ENCODE measurements at regions not wholly inside any gene's neighbourhood (a gene's known extent, or its start where the extent isn't known, plus 50 kb on each side); places are given as distances from the start of the nearest gene placed in this dataset.

DNA sequence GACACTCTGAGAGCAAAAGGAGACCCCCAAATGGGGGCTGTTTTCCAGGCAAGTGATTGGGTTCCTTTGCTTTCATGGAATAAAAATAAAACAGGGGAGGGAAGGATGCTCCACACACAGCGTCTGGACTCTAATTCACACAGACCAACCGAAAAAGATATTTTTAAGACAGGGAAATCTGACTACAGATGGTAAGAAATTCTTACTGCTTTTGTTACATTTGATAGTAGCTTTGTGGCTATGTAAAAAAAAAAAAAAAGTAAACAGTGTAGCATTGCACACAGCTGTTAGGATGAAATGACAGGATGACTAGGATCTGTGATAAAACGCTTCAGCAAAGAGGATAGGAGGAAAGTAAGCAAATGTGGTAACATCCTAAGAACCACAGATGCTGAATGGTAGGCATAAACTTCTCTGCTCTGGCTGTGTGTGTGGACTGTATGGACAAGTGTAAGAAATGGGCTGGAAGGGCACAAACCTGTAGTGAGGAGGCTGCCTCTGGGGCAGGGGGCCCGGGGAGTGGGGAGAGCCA lies 207.6 kb downstream of the ANAPC1 start:
- Histone ChIP-seq H3K27ac (no peak overlapping the region), H3K4me3 (no peak overlapping the region)
- TF ChIP-seq, protein P1, sequence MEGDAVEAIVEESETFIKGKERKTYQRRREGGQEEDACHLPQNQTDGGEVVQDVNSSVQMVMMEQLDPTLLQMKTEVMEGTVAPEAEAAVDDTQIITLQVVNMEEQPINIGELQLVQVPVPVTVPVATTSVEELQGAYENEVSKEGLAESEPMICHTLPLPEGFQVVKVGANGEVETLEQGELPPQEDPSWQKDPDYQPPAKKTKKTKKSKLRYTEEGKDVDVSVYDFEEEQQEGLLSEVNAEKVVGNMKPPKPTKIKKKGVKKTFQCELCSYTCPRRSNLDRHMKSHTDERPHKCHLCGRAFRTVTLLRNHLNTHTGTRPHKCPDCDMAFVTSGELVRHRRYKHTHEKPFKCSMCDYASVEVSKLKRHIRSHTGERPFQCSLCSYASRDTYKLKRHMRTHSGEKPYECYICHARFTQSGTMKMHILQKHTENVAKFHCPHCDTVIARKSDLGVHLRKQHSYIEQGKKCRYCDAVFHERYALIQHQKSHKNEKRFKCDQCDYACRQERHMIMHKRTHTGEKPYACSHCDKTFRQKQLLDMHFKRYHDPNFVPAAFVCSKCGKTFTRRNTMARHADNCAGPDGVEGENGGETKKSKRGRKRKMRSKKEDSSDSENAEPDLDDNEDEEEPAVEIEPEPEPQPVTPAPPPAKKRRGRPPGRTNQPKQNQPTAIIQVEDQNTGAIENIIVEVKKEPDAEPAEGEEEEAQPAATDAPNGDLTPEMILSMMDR (IDR thresholded peaks at IDR 0.05): no peak
- DNase-seq (ENCODE audit: low spot score): no peak

DNA sequence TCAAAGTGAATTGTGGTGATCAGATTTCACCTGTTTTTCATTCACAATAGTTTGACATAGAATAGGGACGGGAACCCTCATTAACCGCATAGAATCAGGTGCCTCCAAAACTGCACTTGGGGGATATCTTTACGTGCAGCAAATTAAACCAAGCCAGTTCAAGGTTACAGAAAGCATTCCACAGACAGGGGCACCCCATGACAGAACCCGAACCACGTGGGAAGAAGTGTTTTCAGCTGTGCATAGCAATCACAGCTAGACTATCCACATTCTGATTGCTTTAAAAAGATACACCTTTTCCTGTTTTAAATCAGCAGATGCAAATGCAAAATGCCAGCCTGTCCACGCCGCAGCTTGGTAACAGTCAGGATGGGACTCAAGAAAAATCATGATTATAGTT lies 205.8 kb downstream of the ANAPC1 start:
- H3K27ac ChIP-seq: no peak overlapping the region
- H3K4me3 ChIP-seq: no peak overlapping the region
- TF ChIP-seq, protein P1 (IDR thresholded peaks at IDR 0.05): no peak
- DNase-seq (ENCODE audit: low spot score): no peak

DNA sequence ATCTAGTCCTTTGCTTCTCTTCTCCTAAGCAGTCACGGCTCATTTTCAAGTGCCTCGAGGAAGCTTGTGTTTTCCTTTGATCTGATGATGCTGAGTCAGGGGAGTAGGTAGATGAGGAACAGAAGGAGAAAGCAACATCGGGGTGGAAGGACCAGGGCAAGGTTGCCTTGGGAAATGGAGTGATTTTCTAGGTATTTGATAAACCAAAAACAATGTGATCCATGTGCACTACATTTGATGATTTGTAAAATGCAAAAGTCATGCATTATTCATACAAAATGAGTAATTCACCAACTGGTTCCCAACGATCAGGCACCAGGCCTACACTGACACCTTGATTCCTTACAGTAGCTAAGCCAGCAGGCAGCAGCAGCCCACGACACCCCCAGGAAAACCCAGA lies 205.3 kb downstream of the ANAPC1 start:
- TF ChIP-seq, protein P1 (IDR thresholded peaks at IDR 0.05): no peak
- no peak for DNase-seq (ENCODE audit: low spot score)
- no peak overlapping the region for H3K27ac ChIP-seq
- H3K4me3 ChIP-seq: no peak overlapping the region

DNA sequence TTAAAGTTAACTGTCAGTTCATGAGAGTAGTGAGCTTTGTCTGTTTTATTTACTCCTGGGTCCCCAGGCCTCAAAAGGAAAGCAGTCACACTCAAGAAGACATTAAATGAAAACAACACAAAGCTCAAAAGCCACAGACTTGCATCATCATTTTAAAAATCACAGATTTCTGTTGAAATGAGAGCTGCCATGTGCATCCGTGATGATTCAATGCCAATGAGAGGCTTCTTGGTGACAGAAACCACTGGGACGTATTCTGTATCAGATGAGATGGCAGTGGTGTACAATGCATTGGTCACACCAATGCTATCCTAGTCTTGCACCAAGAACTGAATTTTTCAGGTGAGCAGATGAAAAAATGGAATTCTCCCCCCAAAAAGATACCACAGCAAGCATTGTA lies 204.8 kb downstream of the ANAPC1 start:
- no peak overlapping the region for H3K4me3 ChIP-seq
- no peak overlapping the region for H3K27ac ChIP-seq
- TF ChIP-seq, protein P1 (IDR thresholded peaks at IDR 0.05): no peak
- no peak for DNase-seq (ENCODE audit: low spot score)

DNA sequence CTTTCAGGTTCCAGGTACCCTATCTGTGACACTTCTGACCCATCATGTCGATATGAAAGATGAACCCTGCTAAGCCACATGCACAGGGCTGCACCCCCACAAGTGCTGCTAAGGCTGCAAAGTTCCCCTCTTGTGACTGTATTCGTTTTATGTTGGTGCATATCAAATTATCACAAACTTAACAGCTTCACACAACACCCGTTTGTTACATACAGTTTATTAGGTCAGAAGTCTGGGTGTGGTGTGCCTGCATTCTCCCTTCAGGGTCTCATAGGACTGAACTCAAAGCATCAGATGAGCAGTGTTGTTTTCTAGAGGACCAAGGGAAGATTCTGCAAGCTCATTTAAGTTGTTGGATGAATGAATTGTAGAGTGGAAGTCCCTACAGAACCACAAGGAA lies 199.4 kb downstream of the ANAPC1 start:
- Histone ChIP-seq H3K27ac (no peak overlapping the region), H3K4me3 (no peak overlapping the region)
- TF ChIP-seq, protein P1 (IDR thresholded peaks at IDR 0.05): no peak
- DNase-seq (ENCODE audit: low spot score): no peak

DNA sequence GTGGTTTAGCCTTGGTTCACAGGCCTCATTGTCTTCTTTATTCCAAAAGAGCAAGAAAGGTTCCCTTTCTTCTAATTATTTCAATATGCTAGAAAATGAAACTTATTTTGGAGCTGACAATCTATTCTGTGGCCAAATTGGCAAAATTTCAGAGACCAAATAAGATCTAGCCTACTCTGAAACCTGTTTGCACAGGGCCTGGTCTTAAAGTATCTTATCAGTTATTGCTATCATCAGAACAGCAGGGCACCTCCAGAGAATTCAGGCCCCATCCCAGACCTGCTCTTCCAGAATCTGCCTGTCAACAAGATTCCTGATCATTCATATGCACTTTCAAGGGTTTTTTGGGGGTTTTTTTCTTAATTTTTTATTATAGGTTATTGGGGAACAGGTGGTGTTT lies 198.7 kb downstream of the ANAPC1 start:
- Histone ChIP-seq H3K4me3 (no peak overlapping the region), H3K27ac (no peak overlapping the region)
- no peak for DNase-seq (ENCODE audit: low spot score)
- TF ChIP-seq, protein P1 (IDR thresholded peaks at IDR 0.05): no peak

DNA sequence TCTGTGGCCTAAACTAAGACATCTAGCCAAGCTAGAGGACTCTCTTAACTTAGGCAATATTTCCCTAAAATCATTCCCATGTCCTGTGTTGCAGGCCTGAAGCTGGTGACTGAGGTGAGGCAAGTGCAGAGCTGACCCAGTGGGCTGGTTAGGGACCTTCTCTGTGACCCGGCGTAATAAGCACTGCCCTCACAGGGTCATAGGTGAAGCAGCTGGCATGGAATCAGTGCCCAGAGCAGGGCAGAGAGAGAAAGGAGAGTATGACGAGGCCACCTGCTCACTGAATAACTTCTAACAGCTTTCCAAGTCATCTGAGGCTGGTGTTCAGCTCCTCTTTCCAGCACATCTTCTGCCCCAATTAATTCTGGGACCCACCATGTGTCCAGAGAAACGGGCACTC lies 197.0 kb downstream of the ANAPC1 start:
- no peak for DNase-seq (ENCODE audit: low spot score)
- Histone ChIP-seq H3K4me3 (no peak overlapping the region), H3K27ac (no peak overlapping the region)
- TF ChIP-seq, protein P1 (IDR thresholded peaks at IDR 0.05): no peak

Data from coronary artery (tissue), 2 donors.